ENCODE measurements at regions not wholly inside any gene's neighbourhood (a gene's known extent, or its start where the extent isn't known, plus 50 kb on each side); places are given as distances from the start of the nearest gene placed in this dataset.

DNA sequence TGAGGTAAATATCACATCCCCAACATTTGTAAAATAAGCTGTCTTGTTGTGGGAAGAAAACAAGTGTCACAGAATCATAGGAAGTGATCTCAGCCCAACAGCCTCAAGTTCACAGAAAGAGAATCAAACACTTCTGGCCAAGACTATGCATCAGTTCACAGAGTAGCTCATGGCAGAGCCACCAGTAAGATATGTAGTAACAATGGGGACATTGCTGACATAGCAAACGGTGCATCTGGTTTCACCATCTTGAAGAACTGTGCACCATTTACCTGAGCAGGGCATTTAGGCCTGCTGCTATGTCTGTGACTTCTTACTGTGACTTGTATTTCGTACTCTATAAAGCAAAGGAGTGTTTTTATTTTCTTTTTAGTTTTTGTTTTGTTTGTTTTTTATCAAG is 585.3 kb upstream of the FAT3 start:
- Mint-ChIP-seq H3K9me3 (no peaks in the 10 kb centered on the region), H3K27me3 (ENCODE audit: low read depth) (no peaks in the 10 kb centered on the region), H3K36me3 (ENCODE audit: low read depth) (no peaks in the 10 kb centered on the region), H3K4me3 (no peak overlapping the region), H3K4me1 (peaks cover 7% of the 10 kb centered on the region), H3K27ac (no peak overlapping the region)
- TF ChIP-seq, protein P1, sequence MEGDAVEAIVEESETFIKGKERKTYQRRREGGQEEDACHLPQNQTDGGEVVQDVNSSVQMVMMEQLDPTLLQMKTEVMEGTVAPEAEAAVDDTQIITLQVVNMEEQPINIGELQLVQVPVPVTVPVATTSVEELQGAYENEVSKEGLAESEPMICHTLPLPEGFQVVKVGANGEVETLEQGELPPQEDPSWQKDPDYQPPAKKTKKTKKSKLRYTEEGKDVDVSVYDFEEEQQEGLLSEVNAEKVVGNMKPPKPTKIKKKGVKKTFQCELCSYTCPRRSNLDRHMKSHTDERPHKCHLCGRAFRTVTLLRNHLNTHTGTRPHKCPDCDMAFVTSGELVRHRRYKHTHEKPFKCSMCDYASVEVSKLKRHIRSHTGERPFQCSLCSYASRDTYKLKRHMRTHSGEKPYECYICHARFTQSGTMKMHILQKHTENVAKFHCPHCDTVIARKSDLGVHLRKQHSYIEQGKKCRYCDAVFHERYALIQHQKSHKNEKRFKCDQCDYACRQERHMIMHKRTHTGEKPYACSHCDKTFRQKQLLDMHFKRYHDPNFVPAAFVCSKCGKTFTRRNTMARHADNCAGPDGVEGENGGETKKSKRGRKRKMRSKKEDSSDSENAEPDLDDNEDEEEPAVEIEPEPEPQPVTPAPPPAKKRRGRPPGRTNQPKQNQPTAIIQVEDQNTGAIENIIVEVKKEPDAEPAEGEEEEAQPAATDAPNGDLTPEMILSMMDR (IDR thresholded peaks at IDR 0.05; ENCODE audit: unreplicated experiment in 3 of 3): no peak

DNA sequence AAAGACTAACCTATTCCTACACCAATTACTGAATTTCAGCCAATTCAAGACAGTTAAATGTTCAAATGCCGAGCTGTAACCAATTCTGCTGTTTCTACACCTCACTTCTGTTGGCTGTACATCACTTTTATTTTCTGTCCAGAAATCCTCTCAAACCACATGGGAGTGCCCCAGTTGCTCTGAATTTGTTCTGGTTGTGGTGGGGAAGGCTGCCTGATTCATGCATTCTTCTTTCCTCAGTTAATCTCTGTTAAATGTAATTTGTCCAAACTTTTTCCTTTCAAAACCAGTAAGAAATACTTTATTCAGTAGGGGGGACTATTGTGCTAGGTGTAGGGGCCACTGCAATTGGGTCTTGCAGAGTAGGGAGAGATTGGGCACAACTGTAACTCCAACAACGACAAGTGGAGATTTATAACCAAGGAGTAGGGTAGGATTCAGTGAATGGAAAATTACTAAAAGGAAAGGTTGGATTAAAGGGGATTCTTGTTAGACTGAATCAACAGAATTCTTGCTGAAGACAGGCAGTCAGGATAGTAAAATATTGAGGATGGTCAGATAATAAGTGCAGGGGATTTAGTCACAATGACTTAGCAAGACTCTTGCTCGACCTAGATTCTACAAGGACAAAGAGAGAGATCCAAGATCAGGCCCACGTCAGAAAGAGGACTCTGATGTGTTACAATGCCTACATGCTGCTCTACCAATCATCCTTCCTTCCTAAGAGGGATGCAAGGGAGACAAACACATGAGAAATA is 593.5 kb upstream of the FAT3 start:
- Mint-ChIP-seq H3K9me3 (no peaks in the 10 kb centered on the region), H3K36me3 (ENCODE audit: low read depth) (no peaks in the 10 kb centered on the region), H3K4me3 (no peak overlapping the region), H3K4me1 (peaks cover 8% of the 10 kb centered on the region), H3K27me3 (ENCODE audit: low read depth) (no peaks in the 10 kb centered on the region), H3K27ac (peak overlapping the region in 1 of 3 experiments; percentile 36)
- TF ChIP-seq, protein P1 (IDR thresholded peaks at IDR 0.05; ENCODE audit: unreplicated experiment in 3 of 3): no peak

DNA sequence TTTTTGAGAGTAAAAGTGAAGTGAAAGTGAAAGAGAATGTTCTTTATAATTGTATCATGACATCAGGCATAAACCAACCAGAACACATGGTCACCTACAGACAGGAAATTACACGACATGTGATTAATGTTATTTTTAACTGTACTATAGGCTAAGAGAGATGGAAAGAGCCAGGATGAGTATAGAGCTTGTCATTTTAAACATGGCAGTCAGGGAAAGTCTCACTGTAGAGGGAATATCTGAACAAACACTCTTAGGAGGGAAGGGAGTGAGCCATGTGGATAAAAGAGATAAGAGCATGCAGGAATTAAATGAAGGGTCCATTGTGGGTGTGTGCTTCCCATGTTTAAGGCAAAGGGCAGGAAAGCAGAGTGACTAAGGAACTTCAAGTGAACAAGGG is 599.1 kb upstream of the FAT3 start:
- H3K9me3 Mint-ChIP-seq: peaks cover 4% of the 10 kb centered on the region
- no peaks in the 10 kb centered on the region for H3K4me1 Mint-ChIP-seq
- H3K4me3 Mint-ChIP-seq: no peak overlapping the region
- H3K27ac Mint-ChIP-seq: no peak overlapping the region
- TF ChIP-seq, protein P1 (IDR thresholded peaks at IDR 0.05; ENCODE audit: unreplicated experiment in 3 of 3): no peak
- no peaks in the 10 kb centered on the region for H3K36me3 Mint-ChIP-seq (ENCODE audit: low read depth)
- no peaks in the 10 kb centered on the region for H3K27me3 Mint-ChIP-seq (ENCODE audit: low read depth)

DNA sequence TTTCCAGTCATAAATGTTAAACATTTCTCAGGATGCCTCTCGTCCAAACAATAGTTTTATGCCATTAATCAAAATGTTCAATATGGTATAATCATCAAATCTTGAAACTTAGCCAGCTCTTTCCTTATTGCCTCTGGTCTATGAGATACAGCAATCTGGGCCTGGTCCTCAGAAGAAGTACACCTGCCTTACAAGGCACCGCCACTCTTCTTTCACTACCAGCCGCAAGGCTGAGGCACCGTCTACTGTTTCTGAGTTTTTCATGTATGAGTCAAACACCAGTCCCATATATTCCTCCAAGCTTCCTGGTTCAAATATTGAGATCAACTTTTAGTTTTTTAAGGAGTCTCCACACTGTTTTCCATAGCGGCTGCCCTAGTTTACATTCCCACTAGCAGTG is 600.6 kb upstream of the FAT3 start:
- no peaks in the 10 kb centered on the region for H3K4me1 Mint-ChIP-seq
- peaks cover 13% of the 10 kb centered on the region for H3K9me3 Mint-ChIP-seq
- H3K27ac Mint-ChIP-seq: no peak overlapping the region
- H3K4me3 Mint-ChIP-seq: no peak overlapping the region
- TF ChIP-seq, protein P1 (IDR thresholded peaks at IDR 0.05; ENCODE audit: unreplicated experiment in 3 of 3): no peak
- no peaks in the 10 kb centered on the region for H3K27me3 Mint-ChIP-seq (ENCODE audit: low read depth)
- no peaks in the 10 kb centered on the region for H3K36me3 Mint-ChIP-seq (ENCODE audit: low read depth)

DNA sequence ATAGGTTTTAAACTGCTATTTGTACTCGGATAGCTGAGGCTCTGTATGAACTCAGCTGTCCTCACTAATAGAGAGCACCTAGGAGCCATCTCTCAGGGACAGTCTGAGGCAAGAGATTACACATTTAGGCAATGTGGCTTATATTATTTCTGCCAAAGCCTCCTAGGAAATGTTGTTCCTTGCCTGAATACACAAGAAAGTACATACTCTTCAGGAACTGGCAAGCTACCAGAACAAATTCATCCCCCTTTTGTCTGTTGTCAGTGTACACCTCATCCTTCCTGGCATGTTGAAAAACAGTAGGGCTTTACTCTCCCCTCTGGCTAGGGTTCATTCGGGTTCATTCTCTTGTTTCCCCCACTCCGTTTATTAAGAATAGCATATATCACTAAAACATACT is 615.9 kb upstream of the FAT3 start:
- H3K4me1 Mint-ChIP-seq: no peaks in the 10 kb centered on the region
- H3K36me3 Mint-ChIP-seq (ENCODE audit: low read depth): no peaks in the 10 kb centered on the region
- no peak overlapping the region for H3K27ac Mint-ChIP-seq
- H3K9me3 Mint-ChIP-seq: no peaks in the 10 kb centered on the region
- no peaks in the 10 kb centered on the region for H3K27me3 Mint-ChIP-seq (ENCODE audit: low read depth)
- TF ChIP-seq, protein P1 (IDR thresholded peaks at IDR 0.05; ENCODE audit: unreplicated experiment in 3 of 3): no peak
- H3K4me3 Mint-ChIP-seq: no peak overlapping the region

DNA sequence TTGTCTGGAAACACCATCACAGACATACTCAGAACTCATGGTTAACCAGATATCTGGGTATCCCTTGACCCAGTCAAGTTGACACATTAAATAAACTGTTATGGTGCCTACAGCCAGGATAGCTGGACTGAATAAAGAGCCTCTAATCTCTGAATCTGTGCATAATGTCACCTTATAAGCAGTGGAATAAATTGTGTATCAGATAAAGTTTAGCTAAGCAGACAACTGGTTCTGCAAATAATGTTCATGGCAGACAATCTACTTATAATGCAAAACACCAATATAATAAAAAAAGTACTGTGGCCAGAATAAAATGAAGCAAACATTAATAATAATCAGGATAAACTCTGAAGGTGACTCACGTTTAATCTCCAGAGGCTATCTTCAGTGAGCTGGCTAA is 628.5 kb upstream of the FAT3 start:
- no peak overlapping the region for H3K4me3 Mint-ChIP-seq
- H3K9me3 Mint-ChIP-seq: peaks cover 25% of the 10 kb centered on the region
- H3K27me3 Mint-ChIP-seq (ENCODE audit: low read depth): peaks cover 4% of the 10 kb centered on the region
- H3K27ac Mint-ChIP-seq: no peak overlapping the region
- TF ChIP-seq, protein P1 (IDR thresholded peaks at IDR 0.05; ENCODE audit: unreplicated experiment in 3 of 3): no peak
- no peaks in the 10 kb centered on the region for H3K4me1 Mint-ChIP-seq
- H3K36me3 Mint-ChIP-seq (ENCODE audit: low read depth): no peaks in the 10 kb centered on the region

Measured in nephron (organoid).